GM18511 (cell line): ENCODE measurements at regions not wholly inside any gene's neighbourhood (a gene's known extent, or its start where the extent isn't known, plus 50 kb on each side); places are given as distances from the start of the nearest gene placed in this dataset.
"Not testable (repeated sequence)": the region's sequence is repeated elsewhere in the genome, so short reads cannot be mapped to it uniquely, and the experiment has no call there.

ENCODE experiments used
- ATAC-seq: cut with Tn5 transposase; IDR thresholded peaks from one replicate; pipeline ENCODE4 v1.9.1; 2021; ENCODE audit warnings: mild to moderate bottlenecking, moderate library complexity; ENCODE audit not compliant: unreplicated experiment

GRCh38 chr21:27040738-27041469 lies 74.0 kb upstream of the ADAMTS5 start:
- ATAC-seq: no peak

DNA sequence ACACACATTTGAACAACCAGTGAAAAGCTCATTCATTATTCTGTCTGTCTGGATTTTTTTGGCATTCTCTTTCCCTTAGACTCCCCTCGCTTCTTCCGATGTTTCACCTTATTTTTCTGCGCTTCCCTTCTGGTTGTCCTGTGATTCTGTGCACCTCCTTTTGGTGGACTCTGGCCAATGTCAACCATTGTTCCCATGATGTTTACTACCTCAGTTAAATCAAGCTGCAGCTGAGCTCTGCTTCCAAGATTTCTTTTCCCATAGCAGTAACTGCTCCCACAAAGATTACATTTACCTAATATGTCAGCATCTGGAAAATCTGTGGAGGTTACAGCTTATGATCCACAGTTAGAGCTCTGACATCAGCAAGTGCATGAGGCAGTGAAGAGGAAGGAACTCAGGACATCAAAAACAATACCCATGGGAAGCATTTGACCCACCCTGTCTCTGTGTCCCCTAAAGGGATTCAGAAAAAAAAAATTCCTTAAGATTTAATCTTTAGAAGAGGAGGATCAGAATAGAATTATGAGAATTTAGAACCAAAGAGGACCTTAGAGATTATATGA lies 69.9 kb upstream of the ADAMTS5 start:
- ATAC-seq: no peak

DNA sequence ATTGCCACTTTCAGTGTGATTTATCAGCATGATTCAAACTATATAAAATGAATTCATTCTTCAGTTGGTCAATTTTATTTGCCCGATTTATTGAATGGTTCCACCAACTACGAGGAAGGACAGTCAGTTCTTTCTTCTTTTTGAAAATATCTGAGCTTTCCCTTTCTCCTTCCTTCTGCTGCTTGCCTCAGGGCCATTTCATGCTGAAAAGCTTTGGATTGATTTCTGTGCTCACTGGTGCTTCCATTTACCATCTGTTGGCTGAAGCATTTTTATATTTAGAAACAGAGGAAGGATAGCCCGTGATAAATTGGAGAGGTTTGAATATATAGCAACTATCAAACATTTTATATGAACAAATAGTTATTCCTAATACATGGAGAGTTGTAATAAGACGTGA lies 68.9 kb upstream of the ADAMTS5 start:
- ATAC-seq: no peak

DNA sequence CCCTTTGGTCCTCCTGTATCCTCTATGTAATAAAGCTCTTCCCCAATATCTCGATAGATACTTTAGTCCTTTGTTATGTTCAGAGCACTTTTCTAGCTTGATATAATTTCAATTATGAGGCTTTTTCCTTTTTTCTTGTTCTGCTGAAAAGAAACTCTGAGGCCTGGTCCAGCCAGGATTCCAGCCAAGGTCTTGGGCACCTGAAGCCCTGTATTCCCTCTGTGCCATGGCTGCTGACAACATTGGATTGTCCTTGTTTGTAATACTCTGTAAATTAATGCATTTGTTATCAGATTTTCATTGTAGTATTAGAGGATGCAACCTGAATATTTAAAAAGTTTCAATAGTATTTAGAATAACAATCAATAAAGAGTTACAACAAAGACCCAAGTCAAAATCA lies 67.9 kb upstream of the ADAMTS5 start:
- ATAC-seq: no peak

DNA sequence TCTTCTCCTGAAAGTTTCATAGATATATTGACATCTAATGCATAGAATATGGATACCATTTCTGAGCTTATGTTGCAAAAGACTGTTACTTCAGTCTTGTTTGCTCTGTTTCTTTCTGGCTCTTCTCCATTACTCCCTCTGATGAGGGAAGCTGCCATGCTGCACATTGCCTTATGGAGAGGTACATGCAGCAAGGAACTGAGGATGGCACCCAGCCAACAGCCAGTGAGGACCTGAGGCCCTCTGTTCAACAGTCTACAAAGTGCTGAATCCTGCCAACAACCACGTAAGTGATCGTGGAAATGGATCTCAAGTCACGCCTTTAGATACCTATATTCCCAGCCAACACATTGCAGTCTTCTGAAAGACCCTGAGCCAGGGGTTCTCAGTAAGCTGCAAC lies 66.6 kb upstream of the ADAMTS5 start:
- ATAC-seq: no peak

DNA sequence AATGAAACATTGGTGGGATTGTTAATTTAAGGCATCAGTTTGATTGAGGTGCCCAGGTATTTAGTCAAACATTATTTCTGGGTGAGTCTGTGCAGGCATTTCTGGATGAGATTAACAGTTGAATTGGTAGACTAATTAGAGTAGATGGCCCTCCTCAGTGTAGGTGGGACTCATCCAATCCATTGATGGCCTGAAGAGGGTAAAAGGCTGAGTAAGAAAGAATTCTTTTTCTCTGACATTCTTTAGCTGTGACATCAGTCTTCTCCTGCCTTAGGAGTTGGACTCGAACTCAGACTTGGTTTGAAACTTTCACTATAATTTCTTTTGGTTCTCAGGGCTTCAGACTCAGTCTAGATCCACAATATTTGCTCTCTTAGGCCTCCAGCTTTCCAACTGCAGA lies 59.6 kb upstream of the ADAMTS5 start:
- ATAC-seq: no peak

DNA sequence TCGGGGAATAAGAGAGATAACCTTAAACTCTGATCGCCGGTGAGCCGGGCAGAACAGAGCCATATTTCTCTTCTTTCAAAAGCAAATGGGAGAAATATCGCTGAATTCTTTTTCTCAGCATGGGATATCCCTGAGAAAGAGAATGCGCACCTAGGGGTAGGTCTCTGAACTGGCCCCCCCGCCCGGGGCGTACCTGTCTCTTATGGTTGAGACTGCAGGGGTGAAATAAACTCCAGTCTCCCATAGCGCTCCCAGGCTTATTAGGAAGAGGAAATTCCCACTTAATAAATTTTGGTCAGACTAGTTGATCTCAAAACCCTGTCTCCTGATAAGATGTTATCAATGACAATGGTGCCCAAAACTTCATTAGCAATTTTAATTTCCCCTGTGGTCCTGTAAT lies 58.8 kb upstream of the ADAMTS5 start:
- not testable (repeated sequence) for ATAC-seq

- no peak for ATAC-seq
Measured at GRCh38 chr21:27024971-27025370, 58.1 kb upstream of the ADAMTS5 start.

- ATAC-seq: no peak
Measured at GRCh38 chr21:27024301-27024700, 57.4 kb upstream of the ADAMTS5 start.

GRCh38 chr21:27023186-27023585 lies 56.3 kb upstream of the ADAMTS5 start:
- no peak for ATAC-seq

DNA sequence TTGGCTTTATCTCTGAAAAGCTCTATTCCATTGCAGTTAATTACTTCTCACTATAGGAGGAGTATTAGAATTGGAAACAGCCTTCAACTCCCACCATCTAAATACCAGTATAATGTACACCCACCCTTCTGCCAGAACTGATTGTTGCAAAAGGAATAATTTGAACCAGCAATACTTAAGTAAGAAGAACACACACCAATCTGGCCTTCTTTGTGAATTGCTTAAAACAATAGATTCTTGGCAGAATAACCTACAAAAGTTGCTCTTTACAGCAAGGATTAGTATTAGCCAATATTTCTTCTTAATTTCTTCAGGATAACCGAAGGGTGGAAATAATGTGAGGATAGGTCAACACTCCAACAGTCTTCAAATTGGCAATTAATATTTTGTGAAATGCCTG lies 54.9 kb upstream of the ADAMTS5 start:
- no peak for ATAC-seq

DNA sequence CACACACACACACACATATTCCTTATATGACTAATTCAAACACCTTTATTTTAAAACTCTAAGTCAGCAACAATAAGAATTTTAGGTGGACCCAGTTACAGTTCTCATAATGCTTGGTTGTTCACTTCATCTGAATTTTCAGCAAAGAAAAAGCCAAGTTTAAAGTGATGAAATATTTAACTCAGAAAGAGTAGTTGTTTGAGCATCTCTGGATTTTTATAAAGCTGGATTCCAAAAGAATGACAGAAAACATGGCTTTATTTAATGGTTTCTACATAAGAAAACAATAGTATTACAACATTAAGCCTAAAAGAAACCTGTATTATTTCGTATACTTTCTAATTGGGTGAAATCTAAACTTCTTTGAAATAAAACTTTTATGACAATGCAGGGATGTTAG lies 54.2 kb upstream of the ADAMTS5 start:
- ATAC-seq: no peak

DNA sequence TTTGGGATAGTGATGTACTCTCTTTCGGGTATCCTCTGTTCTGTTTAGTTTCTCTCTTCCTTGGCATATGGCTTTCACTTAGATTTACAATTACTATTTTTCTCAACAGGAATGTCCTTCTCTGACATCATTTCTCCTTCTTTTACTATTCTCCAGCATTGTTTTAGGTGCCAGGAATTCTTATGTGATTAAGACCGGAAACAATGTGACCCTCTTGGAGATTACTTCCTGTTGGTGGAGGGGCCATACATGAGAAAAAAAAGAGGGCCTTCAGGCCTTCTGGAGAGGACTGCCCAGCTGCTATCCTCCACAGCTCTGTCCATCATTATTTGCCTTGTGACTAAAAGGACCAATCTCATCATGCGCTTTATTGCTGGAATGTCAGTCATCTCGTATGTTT lies 50.4 kb upstream of the ADAMTS5 start:
- ATAC-seq: no peak
